GM21528 (cell line): ENCODE measurements at regions not wholly inside any gene's neighbourhood (a gene's known extent, or its start where the extent isn't known, plus 50 kb on each side); places are given as distances from the start of the nearest gene placed in this dataset.
"Not testable (repeated sequence)": the region's sequence is repeated elsewhere in the genome, so short reads cannot be mapped to it uniquely, and the experiment has no call there.

Experiments
- ATAC-seq: cut with Tn5 transposase; IDR thresholded peaks from one replicate; pipeline ENCODE4 v1.9.1; 2021; ENCODE audit warnings: mild to moderate bottlenecking, moderate library complexity; ENCODE audit not compliant: unreplicated experiment, low FRiP score

DNA sequence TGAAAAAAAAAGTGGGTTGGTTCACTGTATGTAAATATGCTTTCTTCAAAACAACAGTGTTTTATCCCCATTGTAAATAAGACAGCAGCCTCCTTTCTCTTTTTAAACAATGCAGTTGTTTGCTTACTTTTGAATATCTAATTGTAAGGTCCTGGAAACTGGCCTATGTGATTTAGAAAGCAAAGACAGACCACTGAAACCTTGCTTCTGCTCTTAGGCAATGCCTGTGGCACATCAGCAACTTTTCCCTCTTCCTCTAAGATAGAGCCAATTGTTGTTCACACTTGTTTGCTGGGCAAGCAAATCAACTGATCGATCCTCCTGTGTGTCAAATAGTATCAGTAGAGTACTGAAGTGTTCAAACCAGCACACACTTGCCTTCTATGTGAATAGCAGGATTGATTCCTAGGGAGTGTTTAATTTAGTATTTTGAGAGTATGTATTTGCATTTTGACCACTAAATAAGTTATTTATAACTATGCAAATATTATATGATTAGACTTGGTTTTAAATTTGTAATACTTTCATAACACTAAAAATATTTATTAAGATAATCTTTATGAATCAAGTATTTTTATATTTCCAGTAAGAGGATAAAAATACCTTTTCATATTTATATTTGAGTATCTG, 55.4 kb upstream of the GRPR start:
- ATAC-seq = peak; percentile 90

GRCh38 chrX:16063921-16064320, 59.4 kb upstream of the GRPR start:
- no peak for ATAC-seq

DNA sequence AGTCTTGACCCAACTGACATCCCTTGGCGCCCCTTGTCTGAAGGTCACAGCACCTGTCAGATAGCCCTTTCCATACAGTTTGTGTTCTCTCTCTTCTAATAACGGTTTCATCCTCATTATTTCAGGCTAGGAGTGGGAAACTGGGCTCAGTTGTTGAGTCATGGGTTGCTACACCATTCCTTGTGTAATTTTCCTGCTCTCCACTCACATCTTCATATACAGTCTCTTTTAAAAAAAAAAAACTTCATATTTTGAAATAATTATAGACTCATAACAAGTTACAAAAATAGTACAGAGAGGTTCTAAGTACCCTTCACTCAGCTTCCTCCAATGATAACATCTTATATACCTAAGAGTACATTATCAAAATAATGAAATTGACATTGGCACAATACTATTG, 60.2 kb upstream of the GRPR start:
- ATAC-seq = no peak

GRCh38 chrX:16061296-16061695, 62.1 kb upstream of the GRPR start:
- no peak for ATAC-seq

GRCh38 chrX:16060252-16060651, 63.1 kb upstream of the GRPR start:
- no peak for ATAC-seq

- not testable (repeated sequence) for ATAC-seq
Observed at GRCh38 chrX:16049126-16049525, 74.2 kb upstream of the GRPR start.

GRCh38 chrX:16042980-16043379, 80.4 kb upstream of the GRPR start:
- ATAC-seq = no peak

GRCh38 chrX:16039834-16040233, 83.5 kb upstream of the GRPR start:
- no peak for ATAC-seq

GRCh38 chrX:16039363-16039762, 84.0 kb upstream of the GRPR start:
- no peak for ATAC-seq

DNA sequence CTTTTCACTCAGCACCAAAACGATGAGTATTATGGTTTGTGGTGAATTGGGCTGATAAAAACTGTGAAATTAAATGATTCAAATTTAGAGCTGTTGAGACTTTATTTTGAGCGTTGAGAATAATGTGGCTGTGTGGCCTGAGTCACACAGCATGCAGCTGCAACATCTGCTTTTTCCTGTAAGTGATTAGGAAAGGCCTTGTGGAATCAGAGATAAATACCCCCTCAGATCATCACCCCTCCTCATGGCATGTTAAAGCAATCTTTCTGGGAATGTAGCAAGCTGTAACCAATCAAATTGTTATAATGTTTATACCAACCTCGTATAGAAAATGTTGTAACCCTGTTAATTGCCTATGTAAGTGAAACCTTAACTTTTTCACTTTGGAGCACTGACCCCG, 90.0 kb upstream of the GRPR start:
- ATAC-seq = no peak

DNA sequence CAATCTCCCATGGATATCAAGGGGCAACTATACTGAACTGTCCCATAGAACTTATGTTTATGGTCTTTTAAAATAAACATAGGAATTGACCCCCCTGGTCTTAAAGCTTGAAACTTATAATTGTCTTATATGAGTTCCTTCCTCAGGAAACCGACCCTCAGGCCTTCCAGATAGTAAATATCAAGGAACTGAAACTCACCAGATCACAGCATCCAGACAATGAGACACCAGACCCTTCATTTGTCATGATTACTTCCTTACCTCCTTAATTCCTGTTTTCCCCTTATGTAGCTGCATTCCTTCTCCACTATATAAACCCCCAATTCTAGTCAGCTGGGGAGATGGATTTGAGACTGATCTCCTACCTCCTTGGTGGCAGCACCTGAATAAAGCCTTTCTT, 94.8 kb upstream of the GRPR start:
- no peak for ATAC-seq

DNA sequence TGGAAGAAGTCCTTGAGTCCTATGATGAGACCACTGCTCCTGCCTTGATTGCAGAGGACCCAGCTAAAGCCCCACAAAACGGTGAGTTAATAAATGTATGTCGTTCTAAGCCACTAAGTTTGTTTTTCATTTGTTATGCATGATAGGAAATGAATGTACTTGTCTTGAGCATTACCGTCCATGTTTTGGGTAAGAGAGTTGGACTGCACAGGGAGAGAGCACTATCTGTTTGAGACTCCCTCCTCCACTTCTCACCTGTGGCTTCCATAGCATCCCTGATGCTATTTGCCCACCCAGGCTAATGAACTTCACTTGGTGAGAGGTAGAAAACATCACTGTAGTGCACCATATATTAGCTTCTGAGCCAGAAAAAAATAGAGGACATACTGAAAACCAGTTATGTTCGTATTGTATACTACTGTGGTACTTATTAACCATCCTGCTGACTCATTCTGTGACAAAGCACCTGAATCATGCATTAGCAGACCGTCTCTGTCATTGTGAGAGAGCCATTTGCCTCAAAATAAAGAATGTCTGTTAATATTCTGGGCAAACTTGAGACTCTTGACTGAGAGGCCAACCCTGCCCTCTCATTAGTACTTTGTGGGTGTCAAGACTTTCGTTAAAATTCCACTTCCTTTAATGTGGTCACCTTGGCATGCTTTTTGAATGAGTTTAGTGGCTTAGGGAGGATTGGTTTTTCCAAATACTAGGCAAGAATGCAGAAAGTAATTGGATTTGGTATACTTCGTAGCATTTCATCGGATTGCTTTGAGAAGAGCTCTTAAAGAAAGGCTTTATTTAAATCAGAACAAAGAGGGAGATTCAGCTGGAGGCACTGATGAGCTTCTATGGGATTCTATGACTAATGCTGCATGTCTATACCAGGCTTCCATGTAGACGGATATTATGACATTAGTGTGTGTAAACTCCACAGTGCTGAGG, 99.3 kb upstream of the GRPR start:
- ATAC-seq = peak; percentile 96

- no peak for ATAC-seq
Observed at GRCh38 chrX:16022580-16023200, 100.7 kb upstream of the GRPR start.

DNA sequence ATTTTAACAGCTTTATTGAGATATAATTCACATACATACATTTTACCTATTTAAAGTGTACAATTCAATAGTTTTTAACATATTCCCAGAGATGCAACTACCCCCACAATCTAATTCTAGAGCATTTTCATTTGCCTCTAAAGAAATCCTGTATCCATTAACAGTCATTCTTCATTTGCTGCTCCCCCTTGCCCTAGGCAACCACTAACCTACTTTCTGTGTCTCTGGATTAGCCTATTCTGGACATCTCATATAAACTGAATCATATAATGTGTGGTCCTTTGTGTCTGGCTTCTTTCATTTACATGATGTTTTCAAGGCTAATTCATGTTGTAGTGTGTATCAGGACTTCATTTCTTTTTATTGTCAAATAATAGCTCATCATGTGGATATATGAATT, 105.1 kb upstream of the GRPR start:
- no peak for ATAC-seq

DNA sequence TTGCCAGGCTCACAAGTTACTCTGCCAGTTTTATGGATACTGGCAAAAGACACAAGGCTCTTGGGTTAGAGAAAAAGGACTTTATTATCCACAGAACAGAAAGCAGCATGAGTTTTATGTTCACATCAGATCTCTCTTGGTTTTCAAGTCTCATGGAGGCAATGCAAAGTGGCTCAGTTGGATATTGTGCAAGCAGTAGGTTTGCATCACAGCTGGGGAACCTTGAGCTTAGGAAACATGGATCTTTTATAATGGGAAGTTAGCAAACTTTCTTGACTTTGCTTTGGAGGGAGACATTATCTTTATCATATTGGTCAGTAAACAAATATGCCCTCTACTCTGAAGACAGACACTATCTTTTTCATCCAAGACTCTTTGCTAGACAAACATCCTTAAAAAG, 109.2 kb upstream of the GRPR start:
- no peak for ATAC-seq

GRCh38 chrX:16012250-16012649, 111.1 kb upstream of the GRPR start:
- ATAC-seq = no peak

- ATAC-seq = no peak
Observed at GRCh38 chrX:16005917-16006316, 117.4 kb upstream of the GRPR start.

GRCh38 chrX:16002185-16002584, 121.2 kb upstream of the GRPR start:
- no peak for ATAC-seq

- ATAC-seq = no peak
Observed at GRCh38 chrX:15998350-15998749, 125.0 kb upstream of the GRPR start.

GRCh38 chrX:15989716-15990115, 133.6 kb upstream of the GRPR start:
- ATAC-seq = no peak
